ENCODE measurements at regions not wholly inside any gene's neighbourhood (a gene's known extent, or its start where the extent isn't known, plus 50 kb on each side); places are given as distances from the start of the nearest gene placed in this dataset.

- ChIA-PET POLR2A (no interaction called here), CTCF (interaction anchor here (1.1 kb wide), 1 partner anchor 105 kb away, joined by 3 read pairs; no protein-coding TSS in a partner anchor)
- TF ChIP-seq, protein P1, sequence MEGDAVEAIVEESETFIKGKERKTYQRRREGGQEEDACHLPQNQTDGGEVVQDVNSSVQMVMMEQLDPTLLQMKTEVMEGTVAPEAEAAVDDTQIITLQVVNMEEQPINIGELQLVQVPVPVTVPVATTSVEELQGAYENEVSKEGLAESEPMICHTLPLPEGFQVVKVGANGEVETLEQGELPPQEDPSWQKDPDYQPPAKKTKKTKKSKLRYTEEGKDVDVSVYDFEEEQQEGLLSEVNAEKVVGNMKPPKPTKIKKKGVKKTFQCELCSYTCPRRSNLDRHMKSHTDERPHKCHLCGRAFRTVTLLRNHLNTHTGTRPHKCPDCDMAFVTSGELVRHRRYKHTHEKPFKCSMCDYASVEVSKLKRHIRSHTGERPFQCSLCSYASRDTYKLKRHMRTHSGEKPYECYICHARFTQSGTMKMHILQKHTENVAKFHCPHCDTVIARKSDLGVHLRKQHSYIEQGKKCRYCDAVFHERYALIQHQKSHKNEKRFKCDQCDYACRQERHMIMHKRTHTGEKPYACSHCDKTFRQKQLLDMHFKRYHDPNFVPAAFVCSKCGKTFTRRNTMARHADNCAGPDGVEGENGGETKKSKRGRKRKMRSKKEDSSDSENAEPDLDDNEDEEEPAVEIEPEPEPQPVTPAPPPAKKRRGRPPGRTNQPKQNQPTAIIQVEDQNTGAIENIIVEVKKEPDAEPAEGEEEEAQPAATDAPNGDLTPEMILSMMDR (IDR thresholded peaks at IDR 0.05; ENCODE audit: control extremely low read depth, extremely low read depth, low read depth, missing control alignments) = no peak
- no peak for DNase-seq (ENCODE audit: extremely low spot score)
These were observed 448.3 kb downstream of the MATN1 start for GRCh38 chr1:30274976-30275621.

DNA sequence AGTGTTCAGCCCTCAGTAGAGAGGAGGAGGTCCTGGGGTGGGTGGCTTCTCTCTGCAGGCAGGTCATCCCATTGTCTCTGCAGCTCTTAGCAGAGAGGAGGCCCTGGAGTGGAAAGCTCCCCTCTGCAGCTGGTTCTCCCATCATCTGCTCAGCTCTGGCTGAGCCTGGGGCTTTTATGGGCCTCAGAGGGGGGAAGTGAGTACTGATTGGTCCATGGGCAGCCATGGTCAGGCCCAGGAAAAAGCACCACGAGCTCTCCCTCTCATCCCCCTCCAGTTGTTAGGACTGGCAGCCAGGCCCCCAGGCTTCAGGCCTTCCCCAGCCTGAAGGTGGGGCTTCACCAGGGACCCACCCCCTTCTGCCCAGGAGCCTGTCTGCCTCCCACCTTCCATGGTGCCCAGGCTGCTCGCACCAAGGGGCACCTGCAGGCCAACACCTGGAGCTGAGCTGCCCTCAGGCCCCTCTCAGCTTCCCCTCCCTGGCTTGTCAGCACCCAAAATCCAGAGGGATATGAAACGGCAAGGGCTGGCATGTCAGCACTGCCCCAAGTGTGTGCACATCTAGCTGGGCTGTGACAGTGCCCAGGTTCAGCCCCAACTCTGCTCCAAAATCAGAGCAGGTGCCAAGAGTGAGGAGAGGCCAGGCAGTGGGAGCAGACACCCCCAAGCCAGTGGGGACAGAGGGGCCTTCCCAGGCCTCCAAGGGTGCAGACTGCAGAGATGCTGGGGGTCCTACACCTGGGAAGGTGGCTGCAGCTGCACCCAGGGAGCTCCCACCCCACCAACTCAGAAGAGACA, 449.0 kb downstream of the MATN1 start:
- ChIA-PET POLR2A (no interaction called here), CTCF (interaction anchor here (1.1 kb wide), 1 partner anchor 106 kb away, joined by 3 read pairs; no protein-coding TSS in a partner anchor)
- TF ChIP-seq, protein P1 (IDR thresholded peaks at IDR 0.05; ENCODE audit: control extremely low read depth, extremely low read depth, low read depth, missing control alignments) = no peak
- DNase-seq (ENCODE audit: extremely low spot score) = no peak

GRCh38 chr1:30273456-30273855, 449.9 kb downstream of the MATN1 start:
- ChIA-PET POLR2A (no interaction called here), CTCF (no interaction called here)
- no peak for DNase-seq (ENCODE audit: extremely low spot score)
- TF ChIP-seq, protein P1 (IDR thresholded peaks at IDR 0.05; ENCODE audit: control extremely low read depth, extremely low read depth, low read depth, missing control alignments) = no peak

DNA sequence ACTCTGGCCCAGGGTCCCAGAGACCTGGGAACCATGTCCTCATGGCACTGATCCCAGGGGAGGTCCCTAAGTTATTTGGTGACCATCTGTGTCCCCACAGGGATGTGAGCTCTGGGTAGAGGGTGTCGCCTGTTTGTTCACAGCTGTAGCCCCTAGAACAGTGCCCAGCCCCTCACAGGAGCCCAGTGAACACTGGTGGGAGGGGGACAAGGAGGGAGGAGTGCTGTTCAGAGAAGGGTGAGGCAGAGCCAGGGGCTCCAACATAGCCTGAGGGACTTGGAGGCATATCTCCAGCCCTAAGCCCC, 450.4 kb downstream of the MATN1 start:
- TF ChIP-seq, protein P1 (IDR thresholded peaks at IDR 0.05; ENCODE audit: control extremely low read depth, extremely low read depth, low read depth, missing control alignments) = no peak
- ChIA-PET CTCF (interaction anchor here (1.0 kb wide), 1 partner anchor 40 kb away, joined by 3 read pairs; no protein-coding TSS in a partner anchor), POLR2A (no interaction called here)
- no peak for DNase-seq (ENCODE audit: extremely low spot score)

GRCh38 chr1:30272277-30273020, 450.9 kb downstream of the MATN1 start:
- POLR2A ChIA-PET = no interaction called here
- no peak for DNase-seq (ENCODE audit: extremely low spot score)
- TF ChIP-seq, protein P1 (IDR thresholded peaks at IDR 0.05; ENCODE audit: control extremely low read depth, extremely low read depth, low read depth, missing control alignments) = no peak
- CTCF ChIA-PET = interaction anchor here (1.0 kb wide), 1 partner anchor 40 kb away, joined by 3 read pairs; no protein-coding TSS in a partner anchor

Data from GM10248 (cell line).